Neural cell (in vitro differentiated cells): ENCODE measurements at regions not wholly inside any gene's neighbourhood (a gene's known extent, or its start where the extent isn't known, plus 50 kb on each side); places are given as distances from the start of the nearest gene placed in this dataset.

Experiments
- H2AFZ ChIP-seq: fragments of 200-600, 300-800 bp; sonication (generic), shearing (Covaris generic); 2 replicates; pipeline ENCODE4 v1.6.0; 2014; ENCODE audit warnings: low read depth, mild to moderate bottlenecking, antibody characterized with exemption, low read length, moderate library complexity
- H3F3A ChIP-seq: fragments of 200-600 bp; shearing (Covaris generic); 2 replicates; pipeline ENCODE4 v1.6.1; 2016; ENCODE audit warnings: mild to moderate bottlenecking, moderate library complexity, mixed read lengths, antibody characterized with exemption, low read length; ENCODE audit not compliant: insufficient read depth, poor library complexity, severe bottlenecking
- H3K27ac ChIP-seq: fragments of 200-600, 300-800 bp; sonication (generic), shearing (Covaris generic); 2 replicates; pipeline ENCODE4 v1.5.1; 2014; ENCODE audit warnings: mild to moderate bottlenecking, low read length, moderate library complexity
- H3K27me3 ChIP-seq: fragments of 300-800, 200-600 bp; sonication (generic), shearing (Covaris generic); 2 replicates; pipeline ENCODE4 v1.6.0; 2014; ENCODE audit warnings: mild to moderate bottlenecking, low read depth, low read length, moderate library complexity; ENCODE audit not compliant: insufficient read depth
- H3K36me3 ChIP-seq: fragments of 300-800, 200-600 bp; sonication (generic), shearing (Covaris generic); 2 replicates; pipeline ENCODE4 v1.5.1; 2014; ENCODE audit warnings: mild to moderate bottlenecking, antibody characterized with exemption, low read length, moderate library complexity; ENCODE audit not compliant: insufficient read depth
- H3K4me2 ChIP-seq: fragments of 300-800, 200-600 bp; sonication (generic), shearing (Covaris generic); 2 replicates; pipeline ENCODE4 v1.6.0; 2014; ENCODE audit warnings: mild to moderate bottlenecking, low read length
- H3K4me3 ChIP-seq: fragments of 300-800, 200-600 bp; sonication (generic), shearing (Covaris generic); 2 replicates; pipeline ENCODE4 v1.5.1; 2014; ENCODE audit warnings: mild to moderate bottlenecking, low read length, moderate library complexity
- H3K79me2 ChIP-seq: fragments of 200-600 bp; shearing (Covaris generic); replicated peaks from 2 replicates; pipeline ENCODE4 v1.6.0; 2014; ENCODE audit warnings: mild to moderate bottlenecking, low read length, moderate library complexity; ENCODE audit not compliant: insufficient read depth
- H3K9ac ChIP-seq: fragments of 300-800, 200-600 bp; sonication (generic), shearing (Covaris generic); 2 replicates; pipeline ENCODE4 v1.6.1; 2016; ENCODE audit warnings: mild to moderate bottlenecking, low read length, mixed read lengths
- H3K9me2 ChIP-seq: fragments of 200-600 bp; shearing (Covaris generic); 2 replicates; pipeline ENCODE4 v1.6.1; 2016; ENCODE audit warnings: mild to moderate bottlenecking, low read length, mixed read lengths; ENCODE audit not compliant: insufficient read depth
- H3K9me3 ChIP-seq: fragments of 200-600, 300-800 bp; sonication (generic), shearing (Covaris generic); 2 replicates; pipeline ENCODE4 v1.6.1; 2016; ENCODE audit warnings: mild to moderate bottlenecking, mixed run types, low read length, moderate library complexity, mixed read lengths
- H4K20me1 ChIP-seq: fragments of 200-600 bp; shearing (Covaris generic); 2 replicates; pipeline ENCODE4 v1.6.1; 2016; ENCODE audit warnings: mild to moderate bottlenecking, mixed run types; ENCODE audit not compliant: insufficient read depth
- CTCF ChIP-seq: fragments of 450-650 bp; IDR thresholded peaks from 2 replicates; pipeline ENCODE4 v1.5.1; 2014; ENCODE audit warnings: antibody characterized with exemption, mild to moderate bottlenecking, moderate library complexity; ENCODE audit not compliant: poor library complexity, severe bottlenecking
- EP300 ChIP-seq: fragments of 450-650 bp; conservative IDR thresholded peaks from 2 replicates; pipeline ENCODE4 v1.6.1; 2014; ENCODE audit warnings: antibody characterized with exemption, mild to moderate bottlenecking, moderate library complexity; ENCODE audit not compliant: poor library complexity, severe bottlenecking
- EZH2 ChIP-seq: fragments of 200-600, 300-800 bp; shearing (Covaris generic), sonication (generic); IDR thresholded peaks from 2 replicates; pipeline ENCODE4 v1.6.1; 2014; ENCODE audit warnings: antibody characterized with exemption, low read length, borderline replicate concordance, mild to moderate bottlenecking; ENCODE audit not compliant: insufficient read depth, poor library complexity, severe bottlenecking
- MXI1 ChIP-seq: fragments of 450-650 bp; conservative IDR thresholded peaks from 2 replicates; pipeline ENCODE4 v1.6.1; 2014; ENCODE audit warnings: antibody characterized with exemption, mild to moderate bottlenecking; ENCODE audit not compliant: poor library complexity, severe bottlenecking
- POLR2AphosphoS5 ChIP-seq: IDR thresholded peaks from 2 replicates; pipeline ENCODE4 v1.6.1; 2012
- RAD21 ChIP-seq: fragments of 450-650 bp; conservative IDR thresholded peaks from 2 replicates; pipeline ENCODE4 v1.6.1; 2014; ENCODE audit warnings: antibody characterized with exemption, mild to moderate bottlenecking, moderate library complexity
- REST ChIP-seq: IDR thresholded peaks from 2 replicates; pipeline ENCODE4 v1.6.1; 2012; ENCODE audit warnings: borderline replicate concordance
- SMC3 ChIP-seq: fragments of 450-650 bp; conservative IDR thresholded peaks from 2 replicates; pipeline ENCODE4 v1.6.1; 2014; ENCODE audit warnings: antibody characterized with exemption, mild to moderate bottlenecking, moderate library complexity; ENCODE audit not compliant: poor library complexity
- TAF1 ChIP-seq: IDR thresholded peaks from 2 replicates; pipeline ENCODE4 v1.6.1; 2012; ENCODE audit warnings: low read depth

GRCh38 chr3:152682477-152682876, 152.5 kb upstream of the P2RY1 start:
- Histone ChIP-seq H3K9ac (no peak overlapping the region), H3K4me2 (no peak overlapping the region), H3K4me3 (no peak overlapping the region), H3K27me3 (no peaks in the 10 kb centered on the region), H4K20me1 (no peaks in the 10 kb centered on the region), H3K9me2 (no peaks in the 10 kb centered on the region), H3F3A (no peaks in the 10 kb centered on the region), H3K9me3 (no peaks in the 10 kb centered on the region), H3K79me2 (no peaks in the 10 kb centered on the region), H3K27ac (no peak overlapping the region), H3K36me3 (no peaks in the 10 kb centered on the region), H2AFZ (no peak overlapping the region)
- no peak for TF ChIP-seq CTCF
- TF ChIP-seq SMC3 = no peak
- no peak for TF ChIP-seq EP300
- TF ChIP-seq MXI1 = no peak
- TF ChIP-seq REST = no peak
- no peak for TF ChIP-seq POLR2AphosphoS5
- no peak for TF ChIP-seq EZH2
- TF ChIP-seq TAF1 = no peak
- TF ChIP-seq RAD21 = no peak

GRCh38 chr3:152683521-152683999, 151.4 kb upstream of the P2RY1 start:
- H3K27me3 ChIP-seq = no peaks in the 10 kb centered on the region
- TF ChIP-seq POLR2AphosphoS5 = no peak
- no peak for TF ChIP-seq REST
- TF ChIP-seq CTCF = no peak
- no peak for TF ChIP-seq EZH2
- TF ChIP-seq SMC3 = no peak
- TF ChIP-seq MXI1 = no peak
- no peak for TF ChIP-seq RAD21
- TF ChIP-seq EP300 = no peak
- no peak for TF ChIP-seq TAF1
- H3K4me3 ChIP-seq = no peak overlapping the region

More at GRCh38 chr3:152683521-152683999, 151.4 kb upstream of the P2RY1 start:
- Histone ChIP-seq H3K9me3 (no peaks in the 10 kb centered on the region), H2AFZ (no peak overlapping the region), H3K27ac (no peak overlapping the region), H3K79me2 (no peaks in the 10 kb centered on the region), H4K20me1 (no peaks in the 10 kb centered on the region), H3F3A (no peaks in the 10 kb centered on the region), H3K9me2 (no peaks in the 10 kb centered on the region), H3K36me3 (no peaks in the 10 kb centered on the region), H3K4me2 (no peak overlapping the region), H3K9ac (no peak overlapping the region)
